Natural killer cell (primary cell): ENCODE measurements at regions not wholly inside any gene's neighbourhood (a gene's known extent, or its start where the extent isn't known, plus 50 kb on each side); places are given as distances from the start of the nearest gene placed in this dataset.

ENCODE experiments used
- ATAC-seq, 3 donors: fragments of 150-1000 bp in 2 of 3; fragments of 200-7000 bp in 1 of 3; cut with Tn5 transposase; 1 replicate in 1 of 3; 2 replicates in 2 of 3; pipeline ENCODE4 v1.10.0; 2021; ENCODE audit warnings: mild to moderate bottlenecking in 2 of 3, moderate library complexity in 2 of 3
- DNase-seq, 2 donors: peaks; one replicate each; pipeline versions ENCODE4 v3.0.0 to v3.0.0-alpha.2; 2013 to 2021; ENCODE audit warnings: mixed read lengths in 1 of 2
- H3K27ac ChIP-seq: one replicate; pipeline ENCODE4 v1.5.1; 2013; ENCODE audit warnings: mild to moderate bottlenecking, low read length
- H3K27me3 ChIP-seq: one replicate; pipeline ENCODE4 v1.6.1; 2013; ENCODE audit warnings: low read length; ENCODE audit not compliant: control insufficient read depth, insufficient read depth
- H3K36me3 ChIP-seq: one replicate; pipeline ENCODE4 v1.6.1; 2013; ENCODE audit warnings: low read length; ENCODE audit not compliant: control insufficient read depth, insufficient read depth
- H3K4me1 ChIP-seq: one replicate; pipeline ENCODE4 v1.6.1; 2013; ENCODE audit warnings: low read length; ENCODE audit not compliant: control insufficient read depth, insufficient read depth
- H3K4me3 ChIP-seq: one replicate; pipeline ENCODE4 v1.5.1; 2013; ENCODE audit warnings: low read length
- H3K9me3 ChIP-seq: one replicate; pipeline ENCODE4 v1.6.1; 2013; ENCODE audit warnings: low read length; ENCODE audit not compliant: control insufficient read depth, insufficient read depth
- H3K27ac Mint-ChIP-seq, 2 donors: one replicate each; pipeline ENCODE4 v1.8.0; 2022; ENCODE audit warnings: mild to moderate bottlenecking in 2 of 2, mixed read lengths in 2 of 2, moderate library complexity in 1 of 2
- H3K27me3 Mint-ChIP-seq, 2 donors: one replicate each; pipeline ENCODE4 v1.8.0; 2022; ENCODE audit warnings: low read depth in 2 of 2, mixed read lengths in 2 of 2
- H3K36me3 Mint-ChIP-seq: one replicate; pipeline ENCODE4 v1.8.0; 2022; ENCODE audit warnings: mixed read lengths
- H3K4me1 Mint-ChIP-seq, 2 donors: one replicate each; pipeline ENCODE4 v1.8.0; 2022; ENCODE audit warnings: mixed read lengths in 2 of 2
- H3K4me3 Mint-ChIP-seq: one replicate; pipeline ENCODE4 v1.8.0; 2022; ENCODE audit warnings: mild to moderate bottlenecking, moderate library complexity, mixed read lengths
- H3K9me3 Mint-ChIP-seq, 2 donors: one replicate each; pipeline ENCODE4 v1.8.0; 2022; ENCODE audit warnings: mixed read lengths in 2 of 2
- CTCF ChIP-seq: fragments of 200-600 bp; IDR thresholded peaks from one replicate; pipeline ENCODE4 v1.8.0; 2022; ENCODE audit warnings: antibody characterized with exemption
- WGBS: methylation state at CpG from one replicate; pipeline ENCODE4 v1.1.7; 2013; ENCODE audit warnings: missing lambda C conversion rate; ENCODE audit not compliant: insufficient coverage; 5-methylcytosine and 5-hydroxymethylcytosine counted together
- intact Hi-C: fragments of 100-400 bp; cut with micrococcal nuclease; formaldehyde crosslinking; loops from one replicate; pipeline ENCODE4 v1.14.2; 2022

GRCh38 chr2:33762636-33763035, 163.5 kb upstream of the FAM98A start:
- WGBS, result 84% methylated on average over 3 of the region's 3 CpGs
- no peak for TF ChIP-seq CTCF
- Histone ChIP-seq H3K9me3 (peaks cover 2% of the 10 kb centered on the region), H3K4me1 (no peaks in the 10 kb centered on the region), H3K27me3 (no peaks in the 10 kb centered on the region), H3K36me3 (no peaks in the 10 kb centered on the region), H3K27ac (no peak overlapping the region), H3K4me3 (no peak overlapping the region)
- no peaks in the 10 kb centered on the region for H3K27me3 Mint-ChIP-seq
- peaks cover 0 to 2% of the 10 kb centered on the region in 2 donors for H3K9me3 Mint-ChIP-seq
- DNase-seq (no peak), ATAC-seq (no peak)
- H3K4me1 Mint-ChIP-seq, result no peaks in the 10 kb centered on the region
- H3K36me3 Mint-ChIP-seq, result no peaks in the 10 kb centered on the region
- H3K4me3 Mint-ChIP-seq, result no peak overlapping the region
- intact Hi-C loops, result no loop called here
- H3K27ac Mint-ChIP-seq, result no peak overlapping the region

- Mint-ChIP-seq H3K9me3 (peaks cover 3 to 6% of the 10 kb centered on the region in 2 donors), H3K27ac (no peak overlapping the region), H3K27me3 (no peaks in the 10 kb centered on the region), H3K4me1 (no peaks in the 10 kb centered on the region), H3K36me3 (peaks cover 6% of the 10 kb centered on the region), H3K4me3 (no peak overlapping the region)
- DNase-seq (no peak), ATAC-seq (no peak)
- TF ChIP-seq CTCF, result no peak
- Histone ChIP-seq H3K27me3 (no peaks in the 10 kb centered on the region), H3K36me3 (no peaks in the 10 kb centered on the region), H3K4me3 (no peak overlapping the region), H3K27ac (no peak overlapping the region), H3K4me1 (no peaks in the 10 kb centered on the region), H3K9me3 (no peaks in the 10 kb centered on the region)
- intact Hi-C loops, result no loop called here
- 78% methylated on average over 1 of the region's 2 CpGs for WGBS
Measured at GRCh38 chr2:33746208-33746800, 147.2 kb upstream of the FAM98A start.

GRCh38 chr2:33735096-33735495, 136.0 kb upstream of the FAM98A start:
- WGBS, result 100% methylated on average over 1 of the region's 1 CpG
- no peak overlapping the region for H3K4me3 ChIP-seq
- ATAC-seq, result no peak

More at GRCh38 chr2:33735096-33735495, 136.0 kb upstream of the FAM98A start:
- Mint-ChIP-seq H3K4me1 (no peaks in the 10 kb centered on the region), H3K27me3 (no peaks in the 10 kb centered on the region), H3K4me3 (no peak overlapping the region), H3K27ac (no peak overlapping the region), H3K36me3 (no peaks in the 10 kb centered on the region), H3K9me3 (no peaks in the 10 kb centered on the region)
- Histone ChIP-seq H3K36me3 (no peaks in the 10 kb centered on the region), H3K4me1 (no peaks in the 10 kb centered on the region), H3K9me3 (no peaks in the 10 kb centered on the region), H3K27ac (no peak overlapping the region), H3K27me3 (no peaks in the 10 kb centered on the region)
- TF ChIP-seq CTCF, result no peak
- no peak for DNase-seq
- intact Hi-C loops, result no loop called here
